Ascending aorta (tissue), 2 donors: ENCODE measurements at regions not wholly inside any gene's neighbourhood (a gene's known extent, or its start where the extent isn't known, plus 50 kb on each side); places are given as distances from the start of the nearest gene placed in this dataset.

ENCODE experiments used
- DNase-seq, 2 donors: peaks; one replicate each; pipeline ENCODE4 v3.0.0-alpha.2; 2019; ENCODE audit warnings: low spot score in 2 of 2
- H3K27ac ChIP-seq, 2 donors: fragments of 200-600 bp; sonication (generic); one replicate each; pipeline ENCODE4 v1.5.1; 2016 to 2017; ENCODE audit warnings: mild to moderate bottlenecking in 1 of 2
- H3K27me3 ChIP-seq: fragments of 200-600 bp; sonication (generic); one replicate; pipeline ENCODE4 v1.5.1; 2017
- H3K36me3 ChIP-seq, 2 donors: fragments of 200-600 bp; sonication (generic); one replicate each; pipeline ENCODE4 v1.5.1; 2016
- H3K4me1 ChIP-seq, 2 donors: fragments of 200-600 bp; sonication (generic); one replicate each; pipeline ENCODE4 v1.5.1; 2016 to 2017; ENCODE audit warnings: mild to moderate bottlenecking in 1 of 2
- H3K4me3 ChIP-seq, 2 donors: fragments of 200-600 bp; sonication (generic); one replicate each; pipeline ENCODE4 v1.5.1; 2016 to 2017; ENCODE audit warnings: mild to moderate bottlenecking in 1 of 2
- H3K9me3 ChIP-seq, 2 donors: fragments of 200-600 bp; sonication (generic); one replicate each; pipeline ENCODE4 v1.5.1; 2016
- CTCF ChIP-seq, 3 experiments: fragments of 200-600 bp in 2 of 3; fragments of 450-650 bp in 1 of 3; sonication (generic) in 2 of 3; IDR thresholded peaks; one replicate each; pipeline ENCODE4 v1.5.1; 2016 to 2019; ENCODE audit warnings: antibody characterized with exemption in 3 of 3, mild to moderate bottlenecking in 1 of 3, moderate library complexity in 1 of 3
- intact Hi-C: fragments of 100-400 bp; cut with DNase I; formaldehyde crosslinking; loops from one replicate; pipeline ENCODE4 v1.15.1; 2023

GRCh38 chr3:124443446-124443845 lies 286.8 kb upstream of the UMPS start:
- Histone ChIP-seq H3K4me1 (no peaks in the 10 kb centered on the region), H3K4me3 (no peak overlapping the region), H3K27ac (no peak overlapping the region), H3K36me3 (peaks cover 71 to 91% of the 10 kb centered on the region in 2 donors), H3K27me3 (no peaks in the 10 kb centered on the region), H3K9me3 (no peaks in the 10 kb centered on the region)
- intact Hi-C loops: no loop called here
- TF ChIP-seq CTCF (IDR thresholded peaks at IDR 0.05): no peak
- DNase-seq: no peak

GRCh38 chr3:124444075-124444474 lies 286.2 kb upstream of the UMPS start:
- Histone ChIP-seq H3K27ac (no peak overlapping the region), H3K9me3 (no peaks in the 10 kb centered on the region), H3K4me3 (no peak overlapping the region), H3K27me3 (no peaks in the 10 kb centered on the region), H3K36me3 (peaks cover 75 to 92% of the 10 kb centered on the region in 2 donors), H3K4me1 (no peaks in the 10 kb centered on the region)
- DNase-seq: no peak
- no peak for TF ChIP-seq CTCF (IDR thresholded peaks at IDR 0.05)
- intact Hi-C loops: no loop called here

GRCh38 chr3:124444896-124445295 lies 285.4 kb upstream of the UMPS start:
- TF ChIP-seq CTCF (IDR thresholded peaks at IDR 0.05): no peak
- peaks cover 74 to 89% of the 10 kb centered on the region in 2 donors for H3K36me3 ChIP-seq

GRCh38 chr3:124447845-124448244 lies 282.4 kb upstream of the UMPS start:
- peak overlapping the region in 1 of 2 donors; percentile 3 for H3K27ac ChIP-seq
- DNase-seq: no peak
- peaks cover 64 to 85% of the 10 kb centered on the region in 2 donors for H3K36me3 ChIP-seq
- H3K4me1 ChIP-seq: no peaks in the 10 kb centered on the region
- TF ChIP-seq CTCF (IDR thresholded peaks at IDR 0.05): no peak
- H3K27me3 ChIP-seq: no peaks in the 10 kb centered on the region
- no peak overlapping the region for H3K4me3 ChIP-seq
- intact Hi-C loops: no loop called here
- no peaks in the 10 kb centered on the region for H3K9me3 ChIP-seq

More at GRCh38 chr3:124444896-124445295, 285.4 kb upstream of the UMPS start:
- Histone ChIP-seq H3K4me3 (no peak overlapping the region), H3K27me3 (no peaks in the 10 kb centered on the region), H3K9me3 (no peaks in the 10 kb centered on the region), H3K4me1 (no peaks in the 10 kb centered on the region), H3K27ac (no peak overlapping the region)
- no peak for DNase-seq
- intact Hi-C loops: no loop called here

GRCh38 chr3:124448954-124449353 lies 281.3 kb upstream of the UMPS start:
- H3K27ac ChIP-seq: no peak overlapping the region
- TF ChIP-seq CTCF (IDR thresholded peaks at IDR 0.05): no peak
- H3K4me1 ChIP-seq: no peaks in the 10 kb centered on the region
- H3K9me3 ChIP-seq: no peaks in the 10 kb centered on the region
- intact Hi-C loops: no loop called here
- peaks cover 54 to 76% of the 10 kb centered on the region in 2 donors for H3K36me3 ChIP-seq
- no peaks in the 10 kb centered on the region for H3K27me3 ChIP-seq
- no peak overlapping the region for H3K4me3 ChIP-seq
- no peak for DNase-seq

- DNase-seq: no peak
- H3K9me3 ChIP-seq: no peaks in the 10 kb centered on the region
Observed at GRCh38 chr3:124450366-124450765, 279.9 kb upstream of the UMPS start.

More at GRCh38 chr3:124450366-124450765, 279.9 kb upstream of the UMPS start:
- H3K4me3 ChIP-seq: no peak overlapping the region
- no peak overlapping the region for H3K27ac ChIP-seq
- no peaks in the 10 kb centered on the region for H3K27me3 ChIP-seq
- intact Hi-C loops: no loop called here
- peaks cover 43 to 77% of the 10 kb centered on the region in 2 donors for H3K36me3 ChIP-seq
- H3K4me1 ChIP-seq: no peaks in the 10 kb centered on the region
- TF ChIP-seq CTCF (IDR thresholded peaks at IDR 0.05): no peak
